ENCODE measurements at regions not wholly inside any gene's neighbourhood (a gene's known extent, or its start where the extent isn't known, plus 50 kb on each side); places are given as distances from the start of the nearest gene placed in this dataset.

- TF ChIP-seq CTCF (IDR thresholded peaks at IDR 0.05): no peak
- no peaks in the 10 kb centered on the region for H3K27me3 ChIP-seq
- no peak overlapping the region for H3K27ac ChIP-seq
- H3K9ac ChIP-seq (ENCODE audit: low read depth in 2 of 2, low read length in 2 of 2): no peak overlapping the region
- intact Hi-C loops (cut with DNase I): no loop called here
- H3K9me3 ChIP-seq: no peaks in the 10 kb centered on the region
- DNase-seq: no peak
- H3K36me3 ChIP-seq: no peaks in the 10 kb centered on the region
- no peak overlapping the region for H3K4me3 ChIP-seq
- H3K4me1 ChIP-seq: no peaks in the 10 kb centered on the region
Observed at GRCh38 chr12:43284486-43285158, 267.4 kb downstream of the ADAMTS20 start.

GRCh38 chr12:43283206-43283605 is 268.8 kb downstream of the ADAMTS20 start:
- no peak for DNase-seq
- Histone ChIP-seq H3K9me3 (no peaks in the 10 kb centered on the region), H3K4me3 (no peak overlapping the region), H3K27ac (no peak overlapping the region), H3K9ac (ENCODE audit: low read depth in 2 of 2, low read length in 2 of 2) (no peak overlapping the region), H3K27me3 (no peaks in the 10 kb centered on the region), H3K36me3 (no peaks in the 10 kb centered on the region), H3K4me1 (no peaks in the 10 kb centered on the region)
- intact Hi-C loops (cut with DNase I): no loop called here
- TF ChIP-seq CTCF (IDR thresholded peaks at IDR 0.05): no peak

GRCh38 chr12:43282106-43282505 is 269.9 kb downstream of the ADAMTS20 start:
- Histone ChIP-seq H3K4me1 (no peaks in the 10 kb centered on the region), H3K9ac (ENCODE audit: low read depth in 2 of 2, low read length in 2 of 2) (no peak overlapping the region), H3K27ac (no peak overlapping the region), H3K4me3 (no peak overlapping the region), H3K36me3 (no peaks in the 10 kb centered on the region), H3K27me3 (no peaks in the 10 kb centered on the region), H3K9me3 (no peaks in the 10 kb centered on the region)
- intact Hi-C loops (cut with DNase I): no loop called here
- TF ChIP-seq CTCF (IDR thresholded peaks at IDR 0.05): no peak
- no peak for DNase-seq

- Histone ChIP-seq H3K27ac (no peak overlapping the region), H3K9me3 (no peaks in the 10 kb centered on the region), H3K9ac (ENCODE audit: low read depth in 2 of 2, low read length in 2 of 2) (no peak overlapping the region), H3K36me3 (no peaks in the 10 kb centered on the region), H3K4me3 (no peak overlapping the region), H3K27me3 (no peaks in the 10 kb centered on the region), H3K4me1 (no peaks in the 10 kb centered on the region)
- TF ChIP-seq CTCF (IDR thresholded peaks at IDR 0.05): no peak
- intact Hi-C loops (cut with DNase I): no loop called here
- no peak for DNase-seq
Observed at GRCh38 chr12:43281563-43281962, 270.4 kb downstream of the ADAMTS20 start.

GRCh38 chr12:43278541-43278832 is 273.5 kb downstream of the ADAMTS20 start:
- no peaks in the 10 kb centered on the region for H3K36me3 ChIP-seq
- DNase-seq: no peak
- intact Hi-C loops (cut with DNase I): no loop called here
- no peaks in the 10 kb centered on the region for H3K4me1 ChIP-seq
- H3K27ac ChIP-seq: no peak overlapping the region
- H3K4me3 ChIP-seq: no peak overlapping the region
- H3K9me3 ChIP-seq: no peaks in the 10 kb centered on the region
- no peak for TF ChIP-seq CTCF (IDR thresholded peaks at IDR 0.05)
- H3K9ac ChIP-seq (ENCODE audit: low read depth in 2 of 2, low read length in 2 of 2): no peak overlapping the region
- H3K27me3 ChIP-seq: no peaks in the 10 kb centered on the region
